A673 (cell line): ENCODE measurements at regions not wholly inside any gene's neighbourhood (a gene's known extent, or its start where the extent isn't known, plus 50 kb on each side); places are given as distances from the start of the nearest gene placed in this dataset.

Experiments used
- EZH2 ChIP-seq: fragments of 200-600 bp; sonication (generic); IDR thresholded peaks from 2 replicates; pipeline ENCODE4 v1.6.1; 2017; ENCODE audit warnings: borderline replicate concordance, low read depth, mild to moderate bottlenecking, mixed read lengths, antibody characterized with exemption, low read length; ENCODE audit not compliant: poor library complexity, severe bottlenecking
- TF ChIP-seq, protein P1 (sequence below): fragments of 300-800, 200-600 bp; sonication (generic); conservative IDR thresholded peaks from 2 replicates; pipeline ENCODE4 v1.5.1; 2017; ENCODE audit warnings: low read depth, mild to moderate bottlenecking, antibody characterized with exemption, low read length, moderate library complexity, mixed read lengths

DNA sequence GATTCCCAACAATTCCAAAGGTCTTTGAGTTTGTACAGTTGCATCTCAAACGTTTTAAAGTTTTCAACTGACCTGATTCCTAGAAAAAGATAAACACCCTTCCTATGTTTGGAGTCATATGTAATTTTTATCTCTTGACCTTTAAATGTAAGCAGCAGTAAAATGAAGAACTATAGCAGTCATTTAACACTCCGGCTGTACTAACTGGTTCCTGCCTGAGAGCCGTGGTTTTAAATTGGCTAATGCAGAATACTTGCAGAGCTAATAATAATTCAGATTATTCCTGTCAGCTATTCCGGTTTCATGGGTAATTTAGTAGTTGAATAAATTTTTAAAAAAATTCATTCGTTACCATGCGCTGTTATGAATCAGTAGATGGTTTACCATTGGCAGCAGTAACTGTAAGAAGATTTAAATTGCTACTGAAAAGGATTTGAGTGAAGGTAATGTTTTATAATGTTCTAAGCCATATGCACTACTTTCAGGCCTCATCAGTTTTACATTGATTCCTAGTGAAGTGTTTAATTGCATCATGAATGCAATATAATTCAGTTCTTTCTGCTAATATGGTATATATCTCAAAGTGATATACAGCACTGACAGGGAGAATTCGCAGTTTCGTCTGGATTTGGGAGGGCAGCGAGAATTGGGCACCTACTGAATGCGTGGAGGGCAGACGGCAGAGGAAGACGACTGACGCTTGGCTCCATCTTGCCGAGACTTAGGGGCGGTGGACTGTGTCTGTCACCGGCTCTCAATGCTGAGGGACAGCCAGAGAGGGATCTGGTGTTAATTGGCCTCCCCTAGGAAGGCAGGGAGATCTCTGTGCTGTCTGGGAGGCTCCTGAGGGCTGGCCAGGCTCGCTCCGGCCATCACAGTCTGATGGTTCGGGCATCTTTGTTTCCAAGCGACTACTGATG, 217.7 kb downstream of the PHETA1 start:
- TF ChIP-seq, protein P1, sequence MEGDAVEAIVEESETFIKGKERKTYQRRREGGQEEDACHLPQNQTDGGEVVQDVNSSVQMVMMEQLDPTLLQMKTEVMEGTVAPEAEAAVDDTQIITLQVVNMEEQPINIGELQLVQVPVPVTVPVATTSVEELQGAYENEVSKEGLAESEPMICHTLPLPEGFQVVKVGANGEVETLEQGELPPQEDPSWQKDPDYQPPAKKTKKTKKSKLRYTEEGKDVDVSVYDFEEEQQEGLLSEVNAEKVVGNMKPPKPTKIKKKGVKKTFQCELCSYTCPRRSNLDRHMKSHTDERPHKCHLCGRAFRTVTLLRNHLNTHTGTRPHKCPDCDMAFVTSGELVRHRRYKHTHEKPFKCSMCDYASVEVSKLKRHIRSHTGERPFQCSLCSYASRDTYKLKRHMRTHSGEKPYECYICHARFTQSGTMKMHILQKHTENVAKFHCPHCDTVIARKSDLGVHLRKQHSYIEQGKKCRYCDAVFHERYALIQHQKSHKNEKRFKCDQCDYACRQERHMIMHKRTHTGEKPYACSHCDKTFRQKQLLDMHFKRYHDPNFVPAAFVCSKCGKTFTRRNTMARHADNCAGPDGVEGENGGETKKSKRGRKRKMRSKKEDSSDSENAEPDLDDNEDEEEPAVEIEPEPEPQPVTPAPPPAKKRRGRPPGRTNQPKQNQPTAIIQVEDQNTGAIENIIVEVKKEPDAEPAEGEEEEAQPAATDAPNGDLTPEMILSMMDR = no peak
- no peak for TF ChIP-seq EZH2
